Liver (tissue), 3 donors: ENCODE measurements at regions not wholly inside any gene's neighbourhood (a gene's known extent, or its start where the extent isn't known, plus 50 kb on each side); places are given as distances from the start of the nearest gene placed in this dataset.

Experiments used
- CTCF ChIP-seq: fragments of 150-350 bp; IDR thresholded peaks from 2 replicates; pipeline ENCODE4 v1.5.1; 2017; ENCODE audit warnings: improper control_type of control experiment, low read depth, low read length; ENCODE audit not compliant: missing input control
- EGR1 ChIP-seq, 2 donors: IDR thresholded peaks; 2 replicates each; pipeline ENCODE4 v1.6.1; 2016 to 2018; ENCODE audit warnings: antibody characterized with exemption in 2 of 2, low read depth in 2 of 2
- GABPA ChIP-seq, 2 donors: IDR thresholded peaks in 1 of 2; conservative IDR thresholded peaks in 1 of 2; 2 replicates each; pipeline ENCODE4 v1.6.1; 2016; ENCODE audit warnings: antibody characterized with exemption in 2 of 2, mild to moderate bottlenecking in 1 of 2, moderate library complexity in 1 of 2
- HNF4A ChIP-seq, 2 donors: conservative IDR thresholded peaks; 2 replicates each; pipeline ENCODE4 v1.6.1; 2016; ENCODE audit warnings: antibody characterized with exemption in 2 of 2, mild to moderate bottlenecking in 2 of 2
- JUND ChIP-seq, 2 donors: IDR thresholded peaks; 2 replicates each; pipeline ENCODE4 v1.6.1; 2016; ENCODE audit warnings: antibody characterized with exemption in 2 of 2
- MAX ChIP-seq: IDR thresholded peaks from 2 replicates; pipeline ENCODE4 v1.6.1; 2016; ENCODE audit warnings: antibody characterized with exemption
- NR2F2 ChIP-seq: IDR thresholded peaks from 2 replicates; pipeline ENCODE4 v1.6.1; 2016; ENCODE audit warnings: antibody characterized with exemption
- RAD21 ChIP-seq, 2 donors: IDR thresholded peaks; 2 replicates each; pipeline ENCODE4 v1.6.1; 2016; ENCODE audit warnings: antibody characterized with exemption in 2 of 2, mild to moderate bottlenecking in 2 of 2
- REST ChIP-seq: IDR thresholded peaks from 2 replicates; pipeline ENCODE4 v1.6.1; 2016; ENCODE audit warnings: antibody characterized with exemption, mild to moderate bottlenecking
- RXRA ChIP-seq, 2 donors: IDR thresholded peaks; 2 replicates each; pipeline ENCODE4 v1.6.1; 2017 to 2018; ENCODE audit warnings: antibody characterized with exemption in 2 of 2, mild to moderate bottlenecking in 1 of 2
- SP1 ChIP-seq: IDR thresholded peaks from 2 replicates; pipeline ENCODE4 v1.6.1; 2018; ENCODE audit warnings: antibody characterized with exemption, mild to moderate bottlenecking
- TAF1 ChIP-seq: conservative IDR thresholded peaks from 2 replicates; pipeline ENCODE4 v1.6.1; 2016; ENCODE audit warnings: antibody characterized with exemption, mild to moderate bottlenecking
- YY1 ChIP-seq: IDR thresholded peaks from 2 replicates; pipeline ENCODE4 v1.6.1; 2016; ENCODE audit warnings: antibody characterized with exemption, mild to moderate bottlenecking
- ZBTB33 ChIP-seq: IDR thresholded peaks from 2 replicates; pipeline ENCODE4 v1.6.1; 2016; ENCODE audit warnings: antibody characterized with exemption
- donor health status: healthy.
- donor health status: healthy.

GRCh38 chr1:14321422-14321821, 277.1 kb upstream of the KAZN start:
- no peak for TF ChIP-seq CTCF
- no peak for TF ChIP-seq YY1
- no peak for TF ChIP-seq JUND (IDR thresholded peaks at IDR 0.05)
- no peak for TF ChIP-seq RAD21 (IDR thresholded peaks at IDR 0.05)
- no peak for TF ChIP-seq GABPA (IDR thresholded peaks at IDR 0.05 in 1 of 2, conservative IDR thresholded peaks at IDR 0.05 in 1 of 2)
- TF ChIP-seq TAF1, result no peak
- no peak for TF ChIP-seq MAX
- no peak for TF ChIP-seq NR2F2
- no peak for TF ChIP-seq HNF4A (conservative IDR thresholded peaks at IDR 0.05)
- TF ChIP-seq ZBTB33, result no peak
- no peak for TF ChIP-seq EGR1 (IDR thresholded peaks at IDR 0.05; ENCODE audit: low read depth in 2 of 2)
- TF ChIP-seq RXRA (IDR thresholded peaks at IDR 0.05), result no peak
- TF ChIP-seq SP1, result no peak
- no peak for TF ChIP-seq REST
